ENCODE measurements at regions not wholly inside any gene's neighbourhood (a gene's known extent, or its start where the extent isn't known, plus 50 kb on each side); places are given as distances from the start of the nearest gene placed in this dataset.

DNA sequence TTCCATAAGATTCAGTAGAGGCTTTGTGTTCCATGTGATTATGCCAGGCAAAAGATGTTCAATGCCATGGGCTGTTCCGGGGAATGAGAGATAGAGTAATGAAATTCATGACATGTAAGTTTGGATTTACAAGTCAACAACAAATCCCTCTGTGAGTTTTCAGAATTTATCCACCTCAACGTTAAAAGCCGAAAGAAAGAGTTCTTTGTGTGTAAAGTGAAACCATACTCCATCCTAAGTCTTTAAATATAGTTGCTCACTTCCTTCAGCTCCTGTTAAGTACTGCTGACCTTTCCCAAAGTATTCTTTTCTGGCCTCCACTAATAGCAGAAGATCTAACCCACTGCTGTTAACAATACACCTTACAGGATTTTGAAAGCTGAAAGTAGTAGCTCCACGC, 190.0 kb downstream of the TMX1 start:
- Histone ChIP-seq H2AFZ (ENCODE audit: low read length, unreplicated experiment) (peak overlapping the region; percentile 50), H3K4me3 (ENCODE audit: low read depth, low read length) (peak overlapping the region; percentile 45), H3K4me1 (ENCODE audit: control insufficient read depth, insufficient read depth, low read length, unreplicated experiment) (peaks cover 30% of the 10 kb centered on the region), H3K79me2 (ENCODE audit: control insufficient read depth, insufficient read depth, low read length, unreplicated experiment) (no peaks in the 10 kb centered on the region), H3K36me3 (ENCODE audit: insufficient read depth, low read length) (no peaks in the 10 kb centered on the region), H3K27me3 (ENCODE audit: insufficient read depth, low read length) (no peaks in the 10 kb centered on the region), H3K27ac (ENCODE audit: low read depth, low read length) (peak overlapping the region; percentile 51)

DNA sequence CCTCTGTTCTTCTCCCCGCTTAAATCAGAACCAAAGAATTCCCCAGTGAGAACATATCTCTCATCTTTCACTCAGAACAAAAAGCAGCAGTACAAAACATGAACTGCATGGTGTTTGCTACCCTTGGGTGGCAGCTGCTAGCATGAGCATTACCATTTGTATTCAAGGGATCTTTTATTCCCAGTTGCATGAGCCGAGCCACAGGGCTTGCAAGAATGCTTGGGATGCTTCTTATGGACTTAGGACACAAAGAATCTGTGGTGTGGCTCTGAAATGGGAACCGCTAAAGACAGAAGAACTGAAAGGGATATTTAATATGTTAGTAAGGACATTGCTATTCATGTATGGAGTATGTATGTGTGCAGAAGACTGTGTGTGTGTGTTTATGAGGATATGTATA, 190.6 kb downstream of the TMX1 start:
- Histone ChIP-seq H3K27ac (ENCODE audit: low read depth, low read length) (peak overlapping the region; percentile 51), H3K79me2 (ENCODE audit: control insufficient read depth, insufficient read depth, low read length, unreplicated experiment) (no peaks in the 10 kb centered on the region), H3K4me1 (ENCODE audit: control insufficient read depth, insufficient read depth, low read length, unreplicated experiment) (peaks cover 25% of the 10 kb centered on the region), H3K36me3 (ENCODE audit: insufficient read depth, low read length) (no peaks in the 10 kb centered on the region), H3K4me3 (ENCODE audit: low read depth, low read length) (peak overlapping the region; percentile 45), H2AFZ (ENCODE audit: low read length, unreplicated experiment) (peak overlapping the region; percentile 50), H3K27me3 (ENCODE audit: insufficient read depth, low read length) (no peaks in the 10 kb centered on the region)

DNA sequence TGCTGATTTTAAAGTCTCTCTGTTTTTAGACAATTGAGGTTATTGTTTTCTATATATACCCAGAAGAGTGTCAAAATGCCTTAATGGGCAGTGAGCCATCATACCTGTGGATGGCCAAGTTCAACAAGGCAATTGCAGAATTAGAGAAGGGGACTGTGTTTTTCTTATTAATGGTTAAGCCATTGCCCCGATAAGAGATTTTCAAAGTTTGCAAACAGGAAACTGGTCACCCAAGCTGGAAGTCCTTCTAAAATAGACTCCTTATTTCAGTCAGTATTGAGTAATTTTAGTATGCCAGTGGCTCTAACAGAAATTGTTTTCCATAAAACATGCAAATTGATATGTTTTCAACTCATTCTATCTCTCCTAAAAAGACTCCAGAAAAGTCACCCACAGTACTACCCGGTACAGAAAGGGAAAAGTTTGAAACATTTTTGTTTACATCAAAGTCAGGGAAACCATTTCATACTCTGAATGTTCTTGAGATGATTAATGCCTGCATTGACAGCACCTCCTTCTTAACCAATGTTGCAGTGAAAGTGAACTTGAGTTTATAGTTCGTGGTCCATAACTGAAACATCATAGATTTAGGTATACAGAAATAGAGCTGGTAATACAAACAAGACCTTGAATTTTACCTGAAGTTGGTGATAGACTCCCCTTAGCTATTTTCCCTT, 191.1 kb downstream of the TMX1 start:
- Histone ChIP-seq H3K4me3 (ENCODE audit: low read depth, low read length) (peak overlapping the region; percentile 45; the same call in 1 of the 2 replicates), H3K4me1 (ENCODE audit: control insufficient read depth, insufficient read depth, low read length, unreplicated experiment) (peaks cover 25% of the 10 kb centered on the region), H3K27ac (ENCODE audit: low read depth, low read length) (peak overlapping the region; percentile 51), H3K27me3 (ENCODE audit: insufficient read depth, low read length) (no peaks in the 10 kb centered on the region), H3K36me3 (ENCODE audit: insufficient read depth, low read length) (no peaks in the 10 kb centered on the region), H3K79me2 (ENCODE audit: control insufficient read depth, insufficient read depth, low read length, unreplicated experiment) (no peaks in the 10 kb centered on the region), H2AFZ (ENCODE audit: low read length, unreplicated experiment) (peak overlapping the region; percentile 50)

DNA sequence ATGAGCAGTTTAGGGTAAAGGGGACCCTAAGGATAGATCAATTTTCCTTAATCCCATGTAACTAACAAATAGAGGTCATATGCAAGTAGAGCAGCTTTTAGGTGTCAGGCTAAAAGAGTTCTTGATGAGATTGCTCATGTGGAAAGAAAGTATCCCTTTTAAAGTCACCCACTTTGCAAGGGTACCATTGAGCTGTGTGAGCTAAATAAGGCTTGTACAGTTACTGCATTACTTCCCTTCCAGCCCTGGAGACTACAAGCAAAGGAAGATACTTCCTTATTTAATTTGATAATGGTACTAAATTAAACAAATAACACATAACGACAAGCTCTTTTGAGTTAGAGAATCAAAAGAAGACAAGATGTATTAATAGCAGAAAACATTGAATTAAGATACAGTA, 191.7 kb downstream of the TMX1 start:
- Histone ChIP-seq H3K27ac (ENCODE audit: low read depth, low read length) (0 out of 2 replicates have a peak overlapping the region, but pooled peaks have one; percentile 51), H2AFZ (ENCODE audit: low read length, unreplicated experiment) (peak overlapping the region; percentile 13), H3K79me2 (ENCODE audit: control insufficient read depth, insufficient read depth, low read length, unreplicated experiment) (no peaks in the 10 kb centered on the region), H3K27me3 (ENCODE audit: insufficient read depth, low read length) (no peaks in the 10 kb centered on the region), H3K4me1 (ENCODE audit: control insufficient read depth, insufficient read depth, low read length, unreplicated experiment) (peaks cover 25% of the 10 kb centered on the region), H3K4me3 (ENCODE audit: low read depth, low read length) (no peak overlapping the region), H3K36me3 (ENCODE audit: insufficient read depth, low read length) (no peaks in the 10 kb centered on the region)

DNA sequence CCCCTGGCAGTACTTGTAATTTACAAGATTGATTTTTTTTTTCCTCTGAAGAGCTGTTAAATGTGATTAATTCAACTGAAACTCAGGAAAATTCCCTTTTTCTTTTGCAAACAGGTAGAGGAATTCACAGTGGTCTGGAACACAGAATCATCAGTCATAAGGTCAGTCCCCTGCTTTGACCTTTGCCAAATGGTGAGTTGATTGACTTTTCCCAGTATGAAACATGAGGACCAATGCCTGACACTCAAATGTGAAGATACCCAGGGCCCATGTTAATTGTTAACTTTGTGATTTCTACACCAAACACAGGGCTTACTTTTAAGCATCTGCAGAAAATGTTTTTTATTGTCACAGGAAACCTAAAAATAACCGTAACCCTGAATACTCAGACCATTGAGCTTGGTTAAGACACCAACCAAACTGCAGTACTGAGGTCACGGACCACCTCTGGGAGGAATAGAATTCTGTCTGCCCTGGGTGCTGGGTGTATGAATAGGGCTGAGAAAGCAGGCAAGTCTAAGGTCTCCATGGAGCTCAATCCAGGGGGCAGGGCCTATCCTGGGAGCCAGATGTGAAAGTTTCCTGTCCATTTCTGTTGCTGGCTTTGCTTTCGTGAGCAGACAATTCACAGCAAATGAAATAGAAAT, 192.4 kb downstream of the TMX1 start:
- Histone ChIP-seq H3K27ac (ENCODE audit: low read depth, low read length) (no peak overlapping the region), H3K36me3 (ENCODE audit: insufficient read depth, low read length) (no peaks in the 10 kb centered on the region), H3K27me3 (ENCODE audit: insufficient read depth, low read length) (no peaks in the 10 kb centered on the region), H2AFZ (ENCODE audit: low read length, unreplicated experiment) (no peak overlapping the region), H3K79me2 (ENCODE audit: control insufficient read depth, insufficient read depth, low read length, unreplicated experiment) (no peaks in the 10 kb centered on the region), H3K4me1 (ENCODE audit: control insufficient read depth, insufficient read depth, low read length, unreplicated experiment) (peaks cover 25% of the 10 kb centered on the region), H3K4me3 (ENCODE audit: low read depth, low read length) (no peak overlapping the region)

DNA sequence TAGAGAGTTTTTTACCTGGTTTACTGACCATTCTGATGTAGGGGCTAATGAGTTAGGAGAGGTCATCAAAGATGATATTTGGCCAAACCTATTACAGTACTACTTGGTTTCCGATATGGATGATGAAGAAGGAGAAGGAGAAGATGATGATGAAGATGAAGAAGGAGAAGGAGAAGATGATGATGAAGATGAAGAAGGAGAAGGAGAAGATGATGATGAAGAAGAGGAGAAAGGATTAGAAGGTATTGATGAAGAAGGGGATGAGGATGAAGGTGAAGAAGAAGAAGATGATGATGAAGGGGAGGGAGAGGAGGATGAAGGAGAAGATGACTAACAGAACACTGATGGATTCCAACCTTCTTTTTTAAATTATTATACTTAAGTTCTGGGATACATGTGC, 196.6 kb downstream of the TMX1 start:
- peaks cover 18% of the 10 kb centered on the region for H3K4me1 ChIP-seq (ENCODE audit: control insufficient read depth, insufficient read depth, low read length, unreplicated experiment)
- no peak overlapping the region for H3K4me3 ChIP-seq (ENCODE audit: low read depth, low read length)
- H3K79me2 ChIP-seq (ENCODE audit: control insufficient read depth, insufficient read depth, low read length, unreplicated experiment) = no peaks in the 10 kb centered on the region
- H3K27ac ChIP-seq (ENCODE audit: low read depth, low read length) = no peak overlapping the region
- H3K36me3 ChIP-seq (ENCODE audit: insufficient read depth, low read length) = no peaks in the 10 kb centered on the region
- H2AFZ ChIP-seq (ENCODE audit: low read length, unreplicated experiment) = no peak overlapping the region
- H3K27me3 ChIP-seq (ENCODE audit: insufficient read depth, low read length) = no peaks in the 10 kb centered on the region

DNA sequence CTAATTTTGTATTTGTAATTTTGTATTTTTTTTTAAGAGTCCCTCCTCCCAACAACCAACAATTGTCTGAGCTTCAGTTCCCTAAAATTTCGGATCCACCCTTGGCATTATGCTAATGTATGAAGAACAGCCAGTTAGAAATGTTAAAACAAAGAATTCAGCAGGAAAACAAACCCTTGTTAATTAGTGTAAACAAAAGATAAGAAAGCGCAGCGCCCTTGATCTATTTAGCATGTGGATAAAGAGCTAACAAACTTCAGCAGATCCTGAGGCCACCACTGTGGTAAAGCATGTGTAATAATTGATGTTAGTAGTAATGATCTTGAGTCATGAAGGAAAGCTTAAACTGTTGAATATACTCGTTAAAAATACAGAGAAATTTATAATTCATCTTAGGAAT, 199.8 kb downstream of the TMX1 start:
- H3K79me2 ChIP-seq (ENCODE audit: control insufficient read depth, insufficient read depth, low read length, unreplicated experiment) = no peaks in the 10 kb centered on the region
- no peak overlapping the region for H2AFZ ChIP-seq (ENCODE audit: low read length, unreplicated experiment)
- no peaks in the 10 kb centered on the region for H3K27me3 ChIP-seq (ENCODE audit: insufficient read depth, low read length)
- no peak overlapping the region for H3K4me3 ChIP-seq (ENCODE audit: low read depth, low read length)
- H3K27ac ChIP-seq (ENCODE audit: low read depth, low read length) = no peak overlapping the region
- H3K36me3 ChIP-seq (ENCODE audit: insufficient read depth, low read length) = no peaks in the 10 kb centered on the region
- peaks cover 43% of the 10 kb centered on the region for H3K4me1 ChIP-seq (ENCODE audit: control insufficient read depth, insufficient read depth, low read length, unreplicated experiment)

DNA sequence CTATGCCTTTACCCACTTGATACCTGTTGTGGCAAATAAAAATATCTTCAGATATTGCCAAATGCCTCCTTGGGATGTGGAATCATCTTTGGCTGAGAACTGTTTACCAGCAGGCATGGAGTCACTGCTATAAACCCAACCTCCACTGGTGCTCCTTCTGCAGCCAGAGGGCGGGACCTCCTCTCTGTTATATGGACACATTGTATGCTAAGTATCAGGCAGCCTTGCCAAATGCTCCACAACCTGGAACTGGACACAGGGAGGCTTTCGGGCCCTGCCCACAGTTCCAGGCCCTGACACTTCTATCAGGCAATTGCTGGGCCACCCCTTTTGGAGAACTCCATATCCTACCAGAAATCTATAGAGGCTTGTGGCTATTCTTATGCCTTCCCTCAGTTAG, 201.0 kb downstream of the TMX1 start:
- H3K4me3 ChIP-seq (ENCODE audit: low read depth, low read length) = no peak overlapping the region

DNA sequence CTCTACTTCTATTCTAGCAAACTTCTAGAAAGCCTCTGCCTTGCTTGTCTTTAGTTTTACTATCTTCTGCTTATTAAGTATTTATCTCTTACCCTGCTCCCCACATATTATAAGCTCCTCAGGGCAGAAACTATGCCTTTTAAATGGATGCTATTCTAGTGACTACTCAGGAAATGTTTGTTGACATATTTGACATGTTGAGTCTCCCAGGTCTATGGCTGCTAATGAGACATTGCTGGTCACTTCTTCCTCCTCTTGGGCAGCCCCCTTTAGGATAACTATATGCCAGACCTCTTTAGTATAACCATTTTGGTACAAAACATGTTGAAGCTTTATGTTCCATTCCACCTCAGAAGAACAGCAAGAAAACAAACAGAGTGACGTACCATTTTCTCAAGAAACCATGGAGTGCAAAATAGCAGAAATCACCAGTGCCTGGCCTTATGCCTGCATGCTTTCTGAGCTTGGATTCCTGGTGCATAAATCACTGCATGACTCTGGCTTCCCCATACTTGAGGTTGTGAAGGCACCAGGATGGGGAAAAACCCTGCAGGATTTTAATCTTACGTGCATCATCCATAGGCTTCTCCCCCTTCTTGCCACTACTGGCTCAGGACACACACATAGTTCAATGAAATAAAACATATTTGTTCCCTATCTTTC, 202.6 kb downstream of the TMX1 start:
- Histone ChIP-seq H3K27me3 (ENCODE audit: insufficient read depth, low read length) (no peaks in the 10 kb centered on the region), H3K79me2 (ENCODE audit: control insufficient read depth, insufficient read depth, low read length, unreplicated experiment) (no peaks in the 10 kb centered on the region), H2AFZ (ENCODE audit: low read length, unreplicated experiment) (peak overlapping the region; percentile 46), H3K27ac (ENCODE audit: low read depth, low read length) (peak overlapping the region; percentile 95), H3K4me3 (ENCODE audit: low read depth, low read length) (peak overlapping the region; percentile 54), H3K4me1 (ENCODE audit: control insufficient read depth, insufficient read depth, low read length, unreplicated experiment) (peaks cover 45% of the 10 kb centered on the region), H3K36me3 (ENCODE audit: insufficient read depth, low read length) (no peaks in the 10 kb centered on the region)

More for the DNA sequence above, 201.0 kb downstream of the TMX1 start:
- Histone ChIP-seq H2AFZ (ENCODE audit: low read length, unreplicated experiment) (no peak overlapping the region), H3K27me3 (ENCODE audit: insufficient read depth, low read length) (no peaks in the 10 kb centered on the region), H3K27ac (ENCODE audit: low read depth, low read length) (peak overlapping the region; percentile 95), H3K4me1 (ENCODE audit: control insufficient read depth, insufficient read depth, low read length, unreplicated experiment) (peaks cover 45% of the 10 kb centered on the region), H3K36me3 (ENCODE audit: insufficient read depth, low read length) (no peaks in the 10 kb centered on the region), H3K79me2 (ENCODE audit: control insufficient read depth, insufficient read depth, low read length, unreplicated experiment) (no peaks in the 10 kb centered on the region)

DNA sequence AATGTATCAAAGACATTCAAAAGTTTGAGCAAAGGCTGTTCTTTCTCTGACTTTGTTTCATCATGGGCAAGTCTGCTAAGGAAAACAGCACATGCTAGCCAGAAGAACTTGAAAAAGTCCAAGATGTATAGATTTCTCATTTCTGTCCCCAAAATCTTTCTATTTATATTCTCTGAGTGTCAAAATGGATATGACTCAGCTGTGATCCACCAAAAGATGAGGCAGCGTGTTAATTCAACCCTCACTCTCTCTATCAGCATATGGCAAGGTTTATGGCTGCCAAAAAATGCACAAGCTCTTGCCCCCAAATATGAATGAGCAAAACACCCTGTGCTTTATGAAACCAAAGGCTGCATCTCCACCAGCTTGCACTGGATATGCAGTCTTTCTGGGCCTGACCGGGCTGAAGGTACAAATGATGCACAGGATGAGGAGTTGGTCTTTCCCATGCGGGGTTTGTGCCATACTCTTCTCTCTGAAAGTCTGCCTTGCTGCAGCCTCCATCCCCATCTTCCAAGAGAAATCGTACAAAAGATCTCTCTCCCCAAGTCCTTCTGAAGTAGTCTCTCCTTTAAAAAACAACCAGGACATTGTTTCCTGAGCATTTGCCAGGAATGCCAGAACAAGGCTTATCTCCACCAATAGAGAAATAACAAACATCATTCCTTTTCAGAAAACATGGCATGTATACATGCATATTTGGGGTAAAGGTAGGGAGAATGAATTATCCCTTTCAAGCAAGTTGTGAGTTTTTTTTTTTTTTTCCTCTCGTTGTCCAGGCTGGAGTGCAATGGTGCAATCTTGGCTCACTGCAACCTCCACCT, 203.4 kb downstream of the TMX1 start:
- H3K4me1 ChIP-seq (ENCODE audit: control insufficient read depth, insufficient read depth, low read length, unreplicated experiment) = peaks cover 47% of the 10 kb centered on the region
- no peaks in the 10 kb centered on the region for H3K79me2 ChIP-seq (ENCODE audit: control insufficient read depth, insufficient read depth, low read length, unreplicated experiment)
- H2AFZ ChIP-seq (ENCODE audit: low read length, unreplicated experiment) = no peak overlapping the region
- H3K27me3 ChIP-seq (ENCODE audit: insufficient read depth, low read length) = no peaks in the 10 kb centered on the region
- H3K4me3 ChIP-seq (ENCODE audit: low read depth, low read length) = peak overlapping the region; percentile 54; the same call in 1 of the 2 replicates
- no peaks in the 10 kb centered on the region for H3K36me3 ChIP-seq (ENCODE audit: insufficient read depth, low read length)
- peak overlapping the region; percentile 95 for H3K27ac ChIP-seq (ENCODE audit: low read depth, low read length)
